ENCODE measurements at regions not wholly inside any gene's neighbourhood (a gene's known extent, or its start where the extent isn't known, plus 50 kb on each side); places are given as distances from the start of the nearest gene placed in this dataset.
A peak's percentile ranks its signal among the peaks of the same experiment; 100 is the strongest.

GRCh38 chr10:91144961-91145360, 75.5 kb upstream of the PCGF5 start:
- DNase-seq = no peak

- no peak for DNase-seq
These were observed 74.3 kb upstream of the PCGF5 start for GRCh38 chr10:91146146-91146545.

DNA sequence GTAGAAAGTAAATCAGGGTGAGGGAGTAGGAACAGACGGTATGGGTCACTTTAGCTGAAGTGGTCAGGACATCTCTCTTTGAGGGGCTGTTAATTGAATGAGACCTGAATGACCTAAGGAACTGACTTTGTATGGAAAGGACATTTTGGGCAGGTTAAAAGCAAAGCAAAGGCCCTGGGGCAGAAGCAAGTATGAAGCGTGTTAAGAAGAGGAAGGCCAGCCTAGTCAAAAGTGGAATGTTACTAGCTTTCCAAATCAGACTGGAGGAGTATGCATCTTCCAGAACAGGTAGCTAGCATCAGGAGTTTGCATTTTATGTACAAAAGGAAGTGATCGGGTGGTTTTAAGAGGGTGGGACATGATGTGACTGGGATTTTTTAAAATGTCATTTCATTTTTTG, 70.9 kb upstream of the PCGF5 start:
- no peak for DNase-seq

DNA sequence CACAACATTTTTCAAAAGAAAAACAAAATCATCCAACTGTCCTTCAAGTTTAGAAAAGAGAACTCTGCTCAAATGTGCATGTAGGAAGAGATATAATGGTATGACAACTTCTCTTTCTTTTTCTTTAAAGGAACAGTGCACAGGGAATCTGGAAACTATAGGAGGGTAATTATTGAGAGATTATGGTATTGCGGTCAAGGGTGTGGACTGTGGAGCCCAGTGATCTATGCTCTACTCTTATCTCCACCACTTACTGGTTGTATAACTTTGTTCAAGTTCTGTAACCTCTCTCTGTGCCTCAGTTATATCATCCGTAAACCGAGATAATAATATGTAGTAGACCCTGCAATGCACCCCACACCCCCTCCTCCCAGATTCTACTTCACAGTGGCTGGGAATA, 69.8 kb upstream of the PCGF5 start:
- DNase-seq = no peak

DNA sequence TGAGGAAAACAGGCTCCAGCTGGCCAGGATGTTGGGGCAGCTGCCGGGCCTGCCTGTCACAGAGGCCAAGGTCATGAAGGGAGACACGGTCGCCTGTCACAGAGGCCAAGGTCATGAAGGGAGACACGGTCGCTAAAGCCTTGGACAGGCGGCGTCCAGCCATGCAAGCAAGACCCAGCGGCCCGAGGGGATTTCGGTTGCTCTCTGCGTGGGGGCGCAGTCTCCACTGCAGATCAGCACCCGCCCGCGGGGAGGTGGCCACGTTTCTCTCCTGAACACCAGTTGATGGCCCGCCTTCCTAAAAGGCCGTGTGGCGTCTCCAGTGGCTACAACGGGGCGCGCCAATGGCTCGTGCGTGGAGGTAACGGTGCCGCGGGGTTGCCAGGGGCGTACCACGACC, 67.0 kb upstream of the PCGF5 start:
- no peak for DNase-seq

- DNase-seq = no peak
These were observed 65.6 kb upstream of the PCGF5 start for GRCh38 chr10:91154842-91155241.

- DNase-seq = no peak
These were observed 64.3 kb upstream of the PCGF5 start for GRCh38 chr10:91156196-91156595.

- no peak for DNase-seq
These were observed 61.1 kb upstream of the PCGF5 start for GRCh38 chr10:91159254-91159783.

- DNase-seq = no peak
These were observed 58.4 kb upstream of the PCGF5 start for GRCh38 chr10:91162050-91162494.

DNA sequence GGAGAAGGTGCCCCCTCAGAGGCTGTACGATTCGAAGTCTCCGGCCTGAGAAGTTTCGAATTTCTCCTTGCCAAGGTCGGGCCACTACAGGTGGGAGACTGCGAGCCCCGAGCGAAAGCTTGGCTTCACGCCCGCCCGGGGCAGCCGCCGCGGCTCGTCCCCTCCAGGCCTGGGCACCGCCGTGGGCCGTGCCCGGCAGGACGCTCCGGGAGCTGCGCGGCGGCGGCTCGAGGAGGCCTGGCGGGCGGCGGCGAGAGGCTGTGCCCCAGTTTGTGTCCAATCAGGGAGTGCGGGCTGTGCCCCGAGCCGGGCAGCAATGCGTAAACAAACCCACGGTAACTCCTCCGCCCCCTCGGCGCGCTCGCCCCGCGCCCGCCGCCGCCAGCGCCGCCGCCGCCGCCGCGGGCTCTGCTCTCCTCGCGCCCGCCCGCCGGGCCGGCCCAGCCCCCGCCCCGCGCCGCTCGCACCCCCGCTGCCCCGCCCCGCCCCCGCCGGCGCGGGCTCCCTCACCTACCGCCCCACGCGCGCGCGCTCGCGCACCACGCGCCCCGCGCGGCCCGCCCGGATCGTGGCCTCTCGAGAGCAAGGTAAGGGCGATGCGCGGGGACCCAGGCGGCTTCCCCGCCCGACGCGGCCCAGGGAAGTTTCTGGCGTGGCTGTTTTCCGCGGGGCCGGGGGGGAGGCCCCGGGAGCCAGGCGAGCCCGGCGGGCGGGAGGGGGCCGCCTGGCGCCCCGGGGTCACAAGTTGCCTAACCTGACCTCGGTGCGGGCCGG, 57.8 kb upstream of the PCGF5 start:
- peak; percentile 83 for DNase-seq

GRCh38 chr10:91163269-91163868, 57.1 kb upstream of the PCGF5 start:
- DNase-seq = peak; percentile 93

GRCh38 chr10:91163869-91164474, 56.5 kb upstream of the PCGF5 start:
- no peak for DNase-seq

DNA sequence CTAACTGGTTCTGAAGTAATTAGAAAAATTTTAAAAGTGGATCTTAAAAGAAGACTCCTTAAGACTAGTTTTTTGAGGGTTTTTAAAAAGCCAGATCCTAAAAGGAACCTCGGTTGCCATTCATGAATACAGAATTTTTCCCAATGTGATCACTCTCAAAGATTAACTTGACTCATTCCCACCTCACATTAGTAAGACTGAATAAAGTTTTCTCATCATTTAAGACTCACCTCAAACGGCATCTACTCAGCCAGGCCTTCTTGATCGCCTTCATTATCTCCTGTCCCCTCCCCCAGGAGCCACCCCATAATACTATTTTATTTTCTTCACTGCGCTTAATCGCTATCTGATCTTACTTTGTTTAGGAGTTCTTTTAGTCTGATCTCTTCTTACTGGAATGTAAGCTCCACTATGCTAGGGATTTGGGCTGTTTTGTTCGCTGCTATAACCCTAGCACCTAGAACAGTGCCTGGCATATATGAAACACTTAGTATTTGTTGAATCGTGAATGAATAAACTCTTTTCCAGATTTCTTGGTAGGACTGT, 55.9 kb upstream of the PCGF5 start:
- DNase-seq = peak; percentile 9

- DNase-seq = no peak
These were observed 53.1 kb upstream of the PCGF5 start for GRCh38 chr10:91167406-91167805.

- no peak for DNase-seq
These were observed 50.0 kb upstream of the PCGF5 start for GRCh38 chr10:91170418-91170817.

Data from right kidney (tissue), 1 donor.